Retina (tissue), 1 donor: ENCODE measurements at regions not wholly inside any gene's neighbourhood (a gene's known extent, or its start where the extent isn't known, plus 50 kb on each side); places are given as distances from the start of the nearest gene placed in this dataset.
"Not testable (repeated sequence)": the region's sequence is repeated elsewhere in the genome, so short reads cannot be mapped to it uniquely, and the experiment has no call there.

Experiments
- DNase-seq: peaks from one replicate; pipeline ENCODE4 v3.0.0-alpha.2; 2016

DNA sequence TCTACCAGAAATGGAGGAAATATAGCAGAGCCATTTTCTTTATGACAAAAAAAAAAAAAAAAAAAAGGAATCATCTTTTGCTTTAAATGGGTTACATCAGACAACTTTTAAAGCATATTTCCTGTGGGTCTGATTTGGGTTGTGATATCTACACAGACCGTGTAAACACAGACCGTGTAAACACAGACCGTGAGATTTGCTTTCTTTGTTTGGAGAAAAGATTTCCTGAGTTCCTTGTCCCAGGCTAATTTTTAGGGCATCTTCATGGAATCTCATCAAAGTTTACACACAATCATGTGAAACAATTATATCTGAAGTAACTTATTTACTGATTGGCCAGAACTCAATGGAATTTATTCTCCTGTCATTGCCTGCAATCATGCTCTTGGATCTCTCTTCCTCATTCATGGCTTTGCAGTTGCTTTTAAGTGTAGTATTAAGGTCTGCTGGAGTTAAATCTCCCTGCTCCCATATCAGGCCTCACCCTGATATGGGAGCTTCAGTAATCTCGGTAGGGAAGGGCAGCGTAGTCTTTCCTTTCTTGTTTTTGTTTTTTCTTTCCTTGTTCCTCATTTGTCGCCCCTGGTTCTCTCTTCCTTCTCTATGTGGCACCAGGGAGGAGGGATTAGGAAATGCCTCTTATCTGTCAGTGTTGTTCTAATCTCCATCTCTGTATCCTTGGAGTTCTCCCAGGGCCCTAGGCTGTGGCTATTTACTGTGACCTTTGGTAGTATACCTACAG, 248.6 kb upstream of the JADE1 start:
- DNase-seq: no peak

DNA sequence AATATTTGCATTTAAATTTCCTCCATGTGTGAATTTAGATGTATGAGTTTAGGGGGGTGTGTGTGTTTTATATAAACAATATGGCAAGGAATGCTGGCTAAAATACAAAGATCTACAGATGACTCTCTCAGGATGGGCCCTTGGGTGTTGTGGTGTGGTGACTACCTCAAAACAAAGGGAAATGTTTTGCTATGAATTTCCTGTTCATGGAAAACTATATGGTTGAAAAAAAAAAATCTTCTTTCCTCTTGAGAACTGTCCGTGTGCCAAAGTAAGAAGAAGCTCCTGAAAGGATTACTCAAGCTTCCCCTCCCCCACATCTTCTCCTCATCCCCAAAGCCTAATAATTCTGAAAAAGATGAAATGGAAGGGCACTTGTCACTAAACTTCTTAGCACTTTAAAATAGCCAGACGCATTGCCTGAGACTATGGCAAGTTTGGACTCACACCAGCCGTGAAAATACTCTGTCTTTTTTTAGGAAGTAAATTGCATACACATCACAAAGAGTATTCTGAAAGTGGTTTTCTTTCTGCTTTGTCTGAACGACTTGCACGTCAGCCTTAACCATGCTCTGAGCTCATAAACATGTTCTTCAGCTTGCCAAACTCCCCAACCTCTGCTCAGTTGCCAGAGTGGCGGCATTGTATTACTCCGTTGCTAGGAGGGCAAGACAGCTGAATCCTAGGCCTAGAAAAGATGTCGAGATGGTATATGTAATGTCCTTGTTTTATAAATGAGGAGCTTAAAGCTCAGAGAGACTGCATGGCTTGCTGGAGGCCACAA, 250.4 kb upstream of the JADE1 start:
- DNase-seq: no peak

DNA sequence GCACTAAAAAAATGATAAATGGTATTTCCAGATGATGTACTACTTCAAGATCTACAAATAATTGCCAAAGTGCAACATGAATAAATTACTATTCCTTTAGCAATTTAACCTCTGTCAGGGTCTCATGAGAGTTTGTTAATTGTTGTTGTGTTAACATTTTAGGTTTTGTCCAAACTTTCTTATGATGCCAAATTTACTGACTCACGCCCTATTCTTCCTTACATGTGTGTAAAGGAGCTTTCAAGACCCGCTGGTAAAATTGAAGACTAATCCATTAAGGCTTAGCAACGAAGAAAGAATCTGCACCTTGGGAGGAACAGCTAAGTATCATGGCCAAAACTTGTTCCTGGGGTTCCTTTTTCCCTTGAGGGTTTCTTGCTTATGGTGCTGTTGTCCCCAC, 252.7 kb upstream of the JADE1 start:
- no peak for DNase-seq

DNA sequence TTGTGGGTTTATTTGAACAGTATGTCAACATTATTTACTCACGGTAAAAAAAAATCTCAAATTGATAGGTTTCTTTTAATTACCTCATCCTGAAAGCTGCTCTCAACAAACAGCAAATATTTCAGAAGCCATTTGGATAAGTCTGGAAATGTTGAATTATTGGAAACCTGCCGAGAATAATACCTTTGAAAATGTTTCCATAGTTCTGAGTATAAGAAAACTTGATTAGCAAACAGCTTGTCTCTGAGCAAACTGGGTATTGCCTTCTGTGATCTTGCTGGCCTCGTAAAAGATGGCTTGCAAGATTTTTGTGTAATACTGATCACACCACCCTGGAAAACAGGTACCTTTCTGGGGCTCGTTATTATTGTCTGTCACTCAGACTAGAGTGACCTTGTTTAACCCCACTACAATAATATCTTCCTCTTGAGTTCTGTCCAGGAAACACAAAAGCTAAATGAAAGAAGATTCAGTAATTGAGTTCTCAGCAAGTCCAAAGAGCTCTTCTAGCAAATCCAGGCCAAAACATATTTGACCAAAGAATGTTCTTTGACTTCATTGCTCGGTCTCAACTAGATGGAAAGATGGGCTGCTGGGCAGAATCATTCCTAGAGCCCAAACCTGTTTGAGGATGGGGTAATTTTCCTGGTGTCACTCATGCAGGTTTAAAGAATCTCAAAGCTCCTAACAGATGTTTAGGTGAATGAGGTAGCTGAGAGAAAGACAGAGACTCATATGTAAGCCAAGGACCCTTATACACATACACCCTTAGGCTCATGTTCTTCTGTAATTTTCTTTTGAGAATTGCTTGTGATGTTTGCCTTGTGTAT, 255.6 kb upstream of the JADE1 start:
- DNase-seq: no peak

DNA sequence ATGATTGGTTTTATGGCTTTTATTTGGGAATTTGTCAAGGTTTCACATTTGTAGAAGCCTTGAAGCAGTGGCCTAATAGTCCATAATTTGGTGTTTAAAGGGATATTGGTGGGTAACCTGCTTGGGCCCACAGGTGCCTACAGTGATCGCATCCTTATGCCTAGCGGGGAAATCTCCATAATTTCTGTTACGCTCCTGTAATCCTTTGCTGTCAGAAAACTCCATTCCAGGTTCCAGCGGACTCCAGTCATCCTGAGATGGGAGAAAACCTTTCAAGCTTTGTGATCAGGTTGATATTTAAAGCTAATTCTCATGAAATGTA, 257.0 kb upstream of the JADE1 start:
- no peak for DNase-seq

DNA sequence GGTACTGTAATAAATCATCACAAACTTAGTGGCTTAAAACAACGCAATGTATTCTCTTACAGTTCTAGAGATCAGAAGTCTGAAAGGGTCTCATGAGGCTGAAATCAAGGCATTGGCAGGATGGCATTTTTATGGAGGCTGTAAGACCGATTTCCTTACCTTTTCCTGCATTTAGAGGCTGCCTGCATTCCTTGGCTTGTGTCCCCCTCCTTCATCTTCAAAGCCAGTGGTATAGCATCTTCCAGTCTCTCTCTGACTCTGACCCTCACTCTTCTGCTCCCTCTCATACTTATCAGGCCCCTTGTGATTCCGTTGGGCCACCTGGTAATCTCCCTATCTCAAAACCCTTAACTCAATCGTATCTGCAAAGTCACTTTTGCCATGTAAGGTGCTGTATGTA, 258.2 kb upstream of the JADE1 start:
- DNase-seq: no peak

DNA sequence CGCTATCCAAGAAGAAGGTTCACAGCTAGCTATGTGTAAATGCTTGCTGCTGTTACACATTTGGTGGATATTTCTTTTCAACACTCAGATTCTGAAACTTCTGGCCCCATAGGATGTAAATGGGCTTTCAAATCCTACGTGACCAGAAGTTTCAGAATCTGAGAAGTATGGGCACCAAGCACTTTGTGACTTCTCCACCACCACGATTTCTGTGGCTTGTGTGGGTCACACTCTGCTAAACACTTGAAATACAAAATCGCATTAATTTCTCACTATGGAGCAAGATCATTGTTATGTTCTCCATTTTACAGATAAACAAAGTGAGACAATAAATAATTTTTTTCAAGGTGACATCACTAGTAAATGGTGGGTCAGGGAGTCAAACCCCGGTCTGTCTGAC, 259.4 kb upstream of the JADE1 start:
- DNase-seq: no peak

DNA sequence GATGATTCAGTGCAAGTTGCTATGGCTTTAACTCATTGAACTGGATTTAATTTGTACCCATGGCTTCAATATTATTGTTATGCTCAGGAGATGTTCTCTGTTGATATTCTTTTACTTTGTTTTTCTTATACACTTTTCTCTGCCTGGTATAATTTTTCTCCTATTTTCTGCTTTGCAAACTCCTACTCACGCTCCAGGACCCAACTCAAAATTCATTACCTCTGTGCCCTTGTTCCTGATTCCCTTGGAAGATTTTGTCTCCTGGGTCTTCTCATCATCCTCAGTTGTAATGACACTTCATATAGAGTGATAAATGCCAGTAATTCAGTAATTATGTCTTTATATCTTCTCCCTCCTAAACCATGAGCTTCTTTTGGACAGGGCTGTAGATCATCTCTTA, 259.9 kb upstream of the JADE1 start:
- no peak for DNase-seq

DNA sequence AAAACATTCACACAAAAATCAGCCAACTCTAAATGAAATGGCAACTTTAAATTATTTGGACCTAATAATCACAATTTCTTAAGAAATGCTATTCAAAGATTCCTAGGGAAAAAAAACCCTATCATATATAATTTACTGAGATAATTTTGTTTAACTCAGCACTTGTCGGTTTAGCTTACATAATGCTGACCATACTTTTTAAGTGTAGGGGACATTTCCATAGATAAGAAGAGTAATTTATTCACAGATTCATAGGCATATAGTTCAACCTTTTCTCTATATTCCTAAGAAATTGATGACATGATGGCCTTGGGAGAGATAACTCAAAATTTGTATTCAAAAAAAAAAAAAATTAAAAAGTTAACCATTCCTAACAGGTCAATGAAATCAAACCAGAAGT, 260.8 kb upstream of the PGRMC2 start:
- DNase-seq: no peak

DNA sequence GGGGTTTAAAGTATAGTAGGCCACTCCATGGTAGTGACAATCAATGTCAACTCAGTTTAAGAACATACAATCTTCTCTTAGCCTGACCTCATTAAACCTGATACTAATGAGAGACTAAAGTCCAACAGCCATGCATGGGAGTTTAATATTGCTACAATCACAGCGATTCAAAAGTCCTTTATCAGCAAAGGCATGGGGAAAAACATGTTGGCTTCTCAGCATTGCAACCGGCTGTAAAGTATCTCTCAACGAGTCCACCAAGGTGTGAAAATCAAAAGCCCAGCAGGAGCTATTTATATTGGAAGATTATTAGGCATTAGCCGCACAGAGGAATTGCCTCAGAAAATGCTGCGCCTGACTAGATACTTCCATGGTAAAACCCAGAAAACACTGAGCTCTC, 256.7 kb upstream of the PGRMC2 start:
- no peak for DNase-seq

DNA sequence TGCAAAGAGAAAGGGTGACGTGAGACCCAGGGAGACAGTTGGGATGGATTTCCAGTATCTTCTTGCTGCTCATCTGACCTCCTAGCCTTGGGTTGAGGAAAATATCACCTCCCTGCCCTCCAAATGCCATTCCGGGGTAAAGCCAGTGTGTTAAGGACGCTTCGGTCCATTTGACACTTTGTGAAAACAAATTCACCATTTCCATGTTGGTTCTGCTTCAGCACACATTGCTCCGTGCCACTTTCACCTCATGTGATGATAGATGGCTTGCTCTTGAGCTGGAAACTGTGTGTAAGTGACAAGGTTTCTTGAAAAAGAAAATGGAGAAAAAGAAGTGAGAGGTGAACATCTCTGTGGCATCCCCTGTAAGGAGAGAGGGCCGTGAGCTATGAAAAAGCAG, 256.1 kb upstream of the PGRMC2 start:
- DNase-seq: no peak

DNA sequence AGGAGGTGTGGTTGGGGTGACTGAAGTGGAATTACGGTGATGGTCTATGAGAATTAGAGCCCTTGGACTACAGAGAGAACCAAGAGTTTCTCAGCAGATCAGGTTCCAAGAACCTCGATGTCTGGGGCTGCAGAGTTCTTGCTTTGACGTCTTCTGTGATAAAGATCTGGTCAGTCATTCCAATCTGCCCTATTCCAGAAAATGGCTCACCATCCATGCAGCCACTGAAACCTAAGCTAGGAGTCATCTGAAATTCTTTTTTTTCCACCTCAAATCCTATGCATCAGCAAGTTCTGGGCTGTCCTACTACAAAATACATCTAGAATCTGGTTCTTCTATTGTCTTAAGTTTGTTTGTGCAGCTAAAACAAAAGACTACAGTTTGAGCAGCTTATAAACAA, 254.4 kb upstream of the PGRMC2 start:
- DNase-seq: no peak

DNA sequence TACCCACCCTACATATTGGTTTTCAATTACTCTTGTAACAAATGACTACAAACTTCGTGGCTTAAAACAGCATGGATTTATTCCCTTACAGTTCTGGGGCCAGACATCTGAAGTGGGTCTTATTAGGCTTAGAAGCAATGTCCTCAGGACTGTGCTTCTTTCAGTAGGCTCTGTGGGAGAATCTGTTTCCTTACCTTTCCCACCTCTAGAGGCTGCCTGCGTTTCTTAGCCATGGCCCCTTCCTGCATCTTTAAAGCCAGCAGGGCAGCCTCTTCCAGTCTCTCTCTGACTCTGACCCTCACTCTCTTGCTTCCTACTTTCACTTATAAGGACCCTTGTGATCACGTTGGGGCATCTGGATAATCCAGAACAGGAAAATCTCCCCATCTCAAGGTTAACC, 252.5 kb upstream of the PGRMC2 start:
- no peak for DNase-seq

DNA sequence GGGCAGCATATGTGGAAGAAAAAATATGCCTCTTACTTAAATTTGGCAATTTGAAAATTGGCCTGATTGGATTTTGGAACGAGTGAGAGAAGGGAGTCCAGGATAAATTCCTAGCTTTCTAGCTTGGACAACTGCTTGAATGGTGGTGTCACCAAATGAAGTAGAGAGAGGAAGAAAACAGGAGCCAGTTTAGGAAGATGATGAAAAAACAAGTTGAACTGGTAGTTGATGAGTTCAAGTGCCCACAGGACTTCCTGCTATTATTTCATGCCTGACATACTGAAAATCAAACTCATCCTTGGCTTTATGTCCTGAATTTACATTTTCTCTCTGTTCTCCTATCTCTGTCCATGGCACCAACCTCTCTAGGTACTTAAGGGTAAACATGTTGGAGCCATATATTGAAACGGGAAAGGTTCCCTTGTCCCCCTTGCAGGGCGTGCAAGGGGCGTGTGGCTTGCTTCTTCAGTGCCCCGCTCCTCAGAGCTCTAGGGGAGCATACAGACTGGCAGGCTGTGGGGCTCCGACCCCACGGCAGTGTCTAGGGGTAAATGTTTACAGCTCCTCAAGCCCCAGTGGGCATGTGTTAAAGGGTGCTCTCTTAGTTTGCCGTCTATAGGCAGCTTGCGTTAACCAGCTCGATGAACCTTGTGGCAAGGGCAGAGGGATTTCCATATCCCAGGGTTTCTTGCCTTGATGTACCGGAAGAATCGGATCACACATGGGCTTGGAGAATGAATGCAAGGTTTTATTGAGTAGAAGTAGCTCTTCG, 250.7 kb upstream of the PGRMC2 start:
- no peak for DNase-seq

DNA sequence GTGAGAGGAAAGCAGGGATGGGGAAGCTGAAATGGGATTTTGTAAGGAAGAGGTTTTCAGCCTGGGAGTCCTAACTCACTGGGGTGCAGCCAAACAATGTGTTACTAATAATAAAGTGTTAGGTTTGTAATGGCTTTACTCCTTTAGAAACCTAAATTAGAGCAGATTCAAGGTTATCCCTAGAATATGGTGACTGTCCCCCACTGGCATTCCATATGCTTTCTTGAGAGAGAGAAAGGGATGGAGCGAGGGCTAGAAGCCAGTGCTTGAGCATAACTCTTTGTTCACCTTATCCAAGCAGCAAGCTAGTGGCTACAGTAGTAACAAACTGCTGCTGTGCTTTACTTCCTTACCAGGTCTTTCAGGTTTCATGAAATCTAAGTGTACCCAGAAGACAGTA, 249.1 kb upstream of the PGRMC2 start:
- no peak for DNase-seq

DNA sequence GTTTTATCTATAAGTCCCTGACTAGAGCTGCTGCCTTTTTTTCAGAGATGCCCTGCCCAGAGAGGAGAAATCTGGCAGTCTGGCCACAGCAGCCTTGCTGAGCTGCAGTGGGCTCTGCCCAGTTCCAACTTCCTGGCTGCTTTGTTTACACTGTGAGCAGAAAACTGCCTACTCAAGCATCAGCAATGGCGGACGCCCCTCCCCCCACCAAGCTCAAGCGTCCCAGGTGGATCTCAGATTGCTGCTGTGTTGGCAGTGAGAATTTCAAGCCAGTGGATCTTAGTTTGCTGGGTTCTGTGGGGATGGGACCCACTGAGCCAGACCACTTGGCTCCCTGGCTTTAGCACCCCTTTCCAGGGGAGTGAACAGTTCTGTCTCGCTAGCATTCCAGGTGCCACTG, 247.9 kb upstream of the PGRMC2 start:
- DNase-seq: not testable (repeated sequence)

DNA sequence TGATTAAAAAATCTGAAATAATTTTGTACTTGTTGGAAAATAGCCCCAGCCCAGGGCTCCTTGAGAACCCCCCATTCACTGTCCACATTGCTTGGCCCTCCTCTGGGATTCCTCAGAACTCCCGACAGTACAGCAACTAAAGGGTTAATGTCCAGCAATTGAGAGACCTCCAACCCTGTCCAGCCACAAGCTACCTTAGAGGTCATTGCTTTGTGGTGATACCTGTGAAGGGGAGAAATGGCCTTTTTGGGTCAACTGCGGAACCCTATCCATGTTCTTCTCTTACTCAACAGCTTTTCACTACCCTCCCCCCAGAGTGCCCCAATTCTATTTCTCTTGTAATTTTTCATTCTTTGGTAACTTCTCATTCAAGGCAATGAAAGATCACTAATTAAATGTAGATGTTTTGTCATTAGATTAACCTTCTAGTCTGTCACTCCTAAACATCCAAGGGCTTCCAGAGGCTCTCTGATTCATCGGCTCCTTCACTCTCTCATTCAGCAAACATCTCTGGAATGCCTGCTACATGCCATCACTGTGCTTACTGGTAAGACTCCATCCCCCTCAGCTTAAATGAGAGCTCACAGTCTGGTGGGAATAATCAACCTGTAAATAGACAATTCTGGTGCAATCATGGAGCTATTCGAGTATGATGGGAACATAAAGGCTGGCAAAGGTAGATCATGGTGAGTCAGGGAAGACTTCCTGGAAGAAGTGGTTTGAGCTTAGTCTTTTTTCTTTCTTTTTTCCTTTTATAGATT, 241.4 kb upstream of the PGRMC2 start:
- DNase-seq: no peak

DNA sequence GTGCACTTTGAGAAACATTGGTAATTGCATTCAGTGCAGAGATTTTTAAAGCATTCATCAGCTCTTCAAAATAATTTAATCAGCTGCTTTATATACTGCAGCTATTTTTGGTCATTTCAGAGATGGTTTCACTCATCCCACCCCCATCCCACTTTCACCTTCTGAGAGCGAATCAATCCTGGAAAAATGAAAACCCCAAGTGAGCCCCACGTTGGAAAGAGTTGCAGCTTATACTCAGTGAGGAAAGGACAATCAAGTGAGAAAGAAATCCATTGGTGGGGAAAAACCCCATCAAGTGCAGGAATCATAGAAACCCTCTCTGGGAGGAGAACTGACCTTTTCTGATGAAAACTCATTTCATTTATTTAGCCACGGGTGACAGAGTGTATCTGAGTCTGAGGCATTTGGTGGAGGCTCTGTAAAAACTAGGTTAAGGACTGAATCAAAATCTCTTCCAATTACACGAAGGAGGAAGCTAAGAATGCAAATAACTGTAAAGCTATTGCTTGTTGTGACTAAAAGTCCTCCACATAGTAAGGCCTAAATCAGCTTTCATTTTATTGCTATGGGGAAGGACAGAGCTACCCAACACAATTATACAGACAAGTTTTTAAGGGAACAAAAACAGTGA, 240.4 kb upstream of the PGRMC2 start:
- DNase-seq: no peak

DNA sequence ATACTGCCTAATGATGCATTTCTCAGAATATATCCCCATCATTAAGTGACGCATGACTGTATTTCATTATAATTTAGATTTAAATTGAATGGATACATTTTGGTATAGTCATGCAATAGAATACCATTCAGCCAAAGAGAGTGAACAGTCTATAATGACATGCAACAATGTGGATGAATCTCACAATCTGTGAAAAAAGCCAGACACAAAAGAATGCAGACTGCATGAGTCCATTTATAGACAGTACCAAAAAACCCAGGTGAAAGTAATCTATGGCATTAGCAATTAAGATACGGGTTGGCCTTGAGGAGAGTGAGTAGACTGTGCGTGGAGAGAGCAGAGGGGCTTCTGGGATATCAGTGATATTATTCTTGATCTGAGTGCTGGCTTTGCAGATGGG, 239.7 kb upstream of the PGRMC2 start:
- DNase-seq: no peak

DNA sequence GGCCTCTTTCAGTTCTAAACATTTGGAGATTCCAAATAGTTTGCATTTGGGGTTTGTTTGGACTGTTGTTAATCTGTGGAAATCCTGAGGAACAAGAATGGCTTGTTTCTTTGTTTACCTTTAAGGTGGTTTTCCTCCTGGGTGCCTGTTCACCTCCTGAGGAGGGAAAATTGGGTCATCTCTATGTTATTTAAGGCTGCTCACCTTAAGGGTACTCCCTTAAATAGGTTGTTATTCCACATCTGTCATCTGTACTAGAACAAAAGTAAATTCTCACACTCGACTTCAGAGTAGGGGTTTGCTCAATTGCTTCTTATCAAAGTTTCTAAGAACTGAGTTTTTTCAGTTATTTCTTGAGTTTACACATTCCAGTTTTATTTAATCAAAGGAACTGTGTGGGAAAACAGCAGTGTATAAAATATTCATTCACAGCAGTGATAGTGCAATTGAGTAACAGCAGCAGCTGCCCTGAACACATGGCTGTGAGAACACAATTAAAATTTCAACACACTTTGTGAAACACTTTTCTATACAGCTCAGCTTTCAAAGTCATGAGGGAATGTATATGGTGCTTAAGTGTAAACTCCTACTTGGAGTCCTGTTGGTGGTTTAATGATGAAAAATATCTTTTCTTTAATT, 238.5 kb upstream of the PGRMC2 start:
- no peak for DNase-seq

DNA sequence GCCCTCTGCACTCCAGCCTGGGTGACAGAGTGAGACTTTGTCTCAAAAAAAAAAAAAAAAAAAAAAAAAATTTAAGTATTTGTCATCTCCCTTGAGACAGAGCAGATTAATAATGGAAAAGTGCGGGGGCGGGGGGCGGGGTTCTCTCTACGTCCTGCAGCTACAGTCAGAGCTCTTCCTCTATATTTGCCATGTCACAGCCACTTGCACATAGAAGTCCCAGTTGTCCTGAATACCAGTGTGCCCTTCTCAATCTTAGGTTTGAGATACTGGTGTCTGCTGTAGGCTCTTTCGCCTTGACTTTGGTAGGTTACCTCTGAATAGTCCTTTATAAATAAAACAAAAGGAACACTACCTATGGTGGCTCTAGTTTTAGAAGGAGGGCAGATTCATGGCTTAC, 237.8 kb upstream of the PGRMC2 start:
- DNase-seq: no peak
